ENCODE measurements at regions not wholly inside any gene's neighbourhood (a gene's known extent, or its start where the extent isn't known, plus 50 kb on each side); places are given as distances from the start of the nearest gene placed in this dataset.

- TF ChIP-seq CTCF (IDR thresholded peaks at IDR 0.05; ENCODE audit: low read depth, low read length): no peak
- no peak for DNase-seq (ENCODE audit: extremely low read depth, low read depth)
Observed at GRCh38 chrX:44080083-44080482, 106.9 kb upstream of the NDP start.

GRCh38 chrX:44072631-44073030, 99.4 kb upstream of the NDP start:
- no peak for DNase-seq (ENCODE audit: extremely low read depth, low read depth)
- TF ChIP-seq CTCF (IDR thresholded peaks at IDR 0.05; ENCODE audit: low read depth, low read length): no peak

- DNase-seq (ENCODE audit: extremely low read depth, low read depth): no peak
- TF ChIP-seq CTCF (IDR thresholded peaks at IDR 0.05; ENCODE audit: low read depth, low read length): no peak
Observed at GRCh38 chrX:44071847-44072551, 98.8 kb upstream of the NDP start.

GRCh38 chrX:44071070-44071645, 98.0 kb upstream of the NDP start:
- DNase-seq (ENCODE audit: extremely low read depth, low read depth): no peak
- TF ChIP-seq CTCF (IDR thresholded peaks at IDR 0.05; ENCODE audit: low read depth, low read length): no peak

GRCh38 chrX:44068043-44068442, 94.9 kb upstream of the NDP start:
- TF ChIP-seq CTCF (IDR thresholded peaks at IDR 0.05; ENCODE audit: low read depth, low read length): no peak
- no peak for DNase-seq (ENCODE audit: extremely low read depth, low read depth)

GRCh38 chrX:44063606-44064005, 90.4 kb upstream of the NDP start:
- no peak for DNase-seq (ENCODE audit: extremely low read depth, low read depth)
- TF ChIP-seq CTCF (IDR thresholded peaks at IDR 0.05; ENCODE audit: low read depth, low read length): no peak

- no peak for DNase-seq (ENCODE audit: extremely low read depth, low read depth)
- TF ChIP-seq CTCF (IDR thresholded peaks at IDR 0.05; ENCODE audit: low read depth, low read length): no peak
Observed at GRCh38 chrX:44062840-44063239, 89.7 kb upstream of the NDP start.
